Right forelimb (tissue), 1 donor: ENCODE measurements at regions not wholly inside any gene's neighbourhood (a gene's known extent, or its start where the extent isn't known, plus 50 kb on each side); places are given as distances from the start of the nearest gene placed in this dataset.

Source experiments
- DNase-seq: peaks from one replicate; pipeline ENCODE4 v3.0.0-alpha.2; 2018

DNA sequence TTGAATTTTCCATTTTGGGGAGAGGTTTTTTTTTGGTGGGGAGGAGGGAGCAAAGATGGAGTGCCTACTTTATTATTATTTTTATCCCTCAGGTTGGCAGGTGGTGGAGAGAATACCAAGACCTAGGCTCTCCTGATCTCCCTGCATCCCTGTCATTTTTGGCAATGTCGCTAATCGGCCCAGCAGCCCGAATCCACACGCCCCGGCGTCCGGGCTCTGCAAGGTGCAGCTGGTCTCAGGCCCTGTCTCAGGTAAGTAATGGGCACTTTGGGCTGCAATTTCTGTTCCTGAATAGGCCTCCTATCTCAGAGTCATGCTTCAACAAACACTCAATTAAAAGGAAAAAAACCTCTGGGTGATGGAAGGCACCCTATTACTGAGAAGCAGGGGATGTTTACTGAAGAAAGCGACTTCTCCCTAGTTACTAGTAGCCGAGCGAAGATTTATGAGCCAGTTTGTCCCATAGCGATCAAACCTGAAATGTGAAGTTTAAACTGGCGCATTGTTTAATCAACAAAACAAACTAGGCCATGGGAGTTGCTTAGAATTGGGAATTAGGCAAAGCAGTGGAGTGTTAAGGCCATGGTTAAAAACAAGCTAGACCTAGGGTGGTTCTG lies 137.8 kb downstream of the RWDD3 start:
- DNase-seq = no peak

DNA sequence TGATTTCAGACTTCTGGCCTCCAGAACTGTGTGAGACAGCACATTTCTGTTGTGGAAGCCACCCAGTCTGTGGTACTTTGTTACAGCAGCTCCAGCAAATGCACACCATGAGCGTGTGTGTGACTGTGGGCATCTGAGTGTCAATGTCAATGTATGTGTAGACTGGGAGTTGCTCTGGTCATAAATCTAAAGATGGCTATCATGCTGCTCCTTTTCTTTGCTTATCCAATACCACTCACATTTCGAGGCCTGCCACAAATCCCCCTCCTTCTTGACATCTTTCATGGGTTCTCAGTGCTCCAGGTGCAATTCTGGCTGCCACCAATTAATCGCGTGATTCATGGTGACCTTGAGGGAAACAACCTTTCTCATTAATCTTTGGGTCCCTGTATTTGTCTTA lies 141.2 kb downstream of the RWDD3 start:
- no peak for DNase-seq

DNA sequence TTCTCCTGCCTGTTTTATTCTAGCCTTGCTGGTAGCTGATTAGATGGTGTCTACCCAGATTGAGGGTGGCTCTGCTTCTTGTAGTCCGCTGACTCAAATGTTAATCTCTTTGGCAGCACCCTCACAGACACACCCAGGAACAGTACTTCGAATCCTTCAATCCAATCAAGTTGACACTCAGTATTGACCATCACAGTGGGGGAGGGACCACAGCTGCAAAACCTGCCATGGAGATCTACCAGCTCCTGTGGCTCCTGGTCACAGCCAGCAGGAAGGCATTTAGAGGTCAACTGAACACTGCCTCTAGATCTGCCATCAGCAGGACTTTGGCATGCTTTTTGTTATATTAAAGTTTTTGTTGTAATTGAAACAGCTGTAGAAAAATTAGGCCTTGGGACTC lies 146.9 kb downstream of the RWDD3 start:
- DNase-seq = no peak

DNA sequence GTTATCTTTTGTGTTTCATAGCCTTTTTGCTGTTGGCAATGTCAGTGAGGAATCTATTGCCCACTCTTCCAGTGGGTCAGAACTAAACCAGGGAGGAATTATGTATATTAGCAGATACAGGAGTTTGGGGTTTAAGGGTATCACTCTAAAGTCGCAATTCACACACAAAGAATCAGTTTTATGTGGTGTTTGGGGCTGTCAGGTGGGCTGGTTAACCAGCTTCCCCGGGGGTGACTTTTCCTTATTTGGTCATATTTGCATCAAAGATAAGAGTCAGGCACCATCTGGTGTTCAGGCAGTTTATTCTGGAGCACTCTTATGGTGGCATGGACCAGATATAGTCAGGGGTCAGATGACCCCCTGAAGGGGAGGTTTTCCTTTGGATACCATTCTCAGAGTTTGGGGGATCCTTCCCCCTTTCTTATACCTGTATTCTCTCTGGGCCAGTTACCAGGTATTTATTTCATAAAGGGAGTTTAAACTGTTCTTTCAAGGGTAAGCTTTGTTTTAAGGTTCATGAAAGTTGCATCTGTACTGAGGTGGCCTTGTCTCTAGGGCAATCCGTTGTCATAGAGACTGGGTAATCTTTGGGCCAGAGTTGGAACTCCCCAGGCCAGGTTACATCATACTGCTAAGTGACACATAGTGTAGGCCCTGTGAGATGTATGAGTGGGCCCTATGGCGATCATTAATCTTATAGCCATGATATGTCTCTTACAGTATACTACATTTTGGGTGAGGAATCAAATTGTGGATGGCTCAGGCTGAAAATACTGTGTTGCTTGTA lies 148.2 kb downstream of the RWDD3 start:
- no peak for DNase-seq

- no peak for DNase-seq
Observed at GRCh38 chr1:95383111-95383510, 149.1 kb downstream of the RWDD3 start.

DNA sequence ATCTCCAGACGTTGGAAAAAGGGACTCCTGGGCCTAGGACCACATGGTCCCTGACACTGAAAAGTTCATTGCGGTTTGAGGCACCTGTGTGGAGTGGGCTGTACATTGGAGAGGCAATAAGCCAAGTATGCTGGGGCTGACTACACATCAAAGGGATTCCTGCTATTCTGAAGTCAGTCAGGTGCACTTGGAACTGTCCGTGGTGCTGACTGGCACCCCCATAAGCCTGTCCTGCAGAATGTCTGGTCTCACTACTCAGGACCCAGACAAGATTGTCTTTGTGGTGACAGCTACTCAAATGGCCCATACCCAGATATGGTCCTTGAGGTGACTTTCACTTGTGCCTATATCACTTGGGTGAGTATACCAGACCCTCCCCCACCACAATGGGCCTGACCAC lies 150.6 kb downstream of the RWDD3 start:
- DNase-seq = peak; percentile 62

DNA sequence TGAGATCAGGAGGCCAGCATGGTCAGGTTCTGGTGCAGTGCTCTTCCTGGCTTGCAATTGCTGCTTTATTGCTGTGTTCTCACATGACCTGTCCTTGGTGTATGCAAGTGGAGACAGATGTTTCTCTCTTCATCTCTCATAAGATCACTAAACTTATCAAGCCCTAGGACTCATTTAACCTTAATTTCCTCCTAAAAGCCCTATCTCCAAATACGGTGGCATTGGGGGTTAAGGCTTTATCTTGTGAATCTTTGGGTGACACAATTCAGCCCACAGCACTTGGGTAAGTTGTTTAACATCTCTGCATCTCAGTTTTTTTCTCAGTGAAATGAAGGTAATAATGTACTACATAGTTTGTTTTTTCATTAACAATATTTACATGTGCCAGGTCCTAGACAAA lies 152.4 kb downstream of the RWDD3 start:
- DNase-seq = no peak

DNA sequence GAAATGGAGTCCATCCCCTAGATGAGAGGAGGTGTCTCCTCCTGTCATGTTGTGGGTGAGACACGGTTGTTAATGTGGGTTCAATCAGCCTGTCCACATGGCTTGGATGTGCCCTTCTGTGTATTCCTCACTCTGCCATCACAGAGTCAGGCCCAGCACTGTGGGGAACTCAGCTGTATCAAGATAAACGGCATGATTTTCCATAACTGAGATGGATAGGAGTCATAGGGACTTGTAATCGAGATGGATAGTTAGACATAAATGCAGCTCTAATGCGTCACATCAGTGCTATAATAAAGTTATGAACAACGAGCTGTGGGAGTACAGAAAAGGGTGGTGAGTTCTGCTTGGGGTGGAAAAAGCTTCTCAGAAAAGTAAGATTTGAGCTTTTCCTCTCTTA lies 152.9 kb downstream of the RWDD3 start:
- no peak for DNase-seq

DNA sequence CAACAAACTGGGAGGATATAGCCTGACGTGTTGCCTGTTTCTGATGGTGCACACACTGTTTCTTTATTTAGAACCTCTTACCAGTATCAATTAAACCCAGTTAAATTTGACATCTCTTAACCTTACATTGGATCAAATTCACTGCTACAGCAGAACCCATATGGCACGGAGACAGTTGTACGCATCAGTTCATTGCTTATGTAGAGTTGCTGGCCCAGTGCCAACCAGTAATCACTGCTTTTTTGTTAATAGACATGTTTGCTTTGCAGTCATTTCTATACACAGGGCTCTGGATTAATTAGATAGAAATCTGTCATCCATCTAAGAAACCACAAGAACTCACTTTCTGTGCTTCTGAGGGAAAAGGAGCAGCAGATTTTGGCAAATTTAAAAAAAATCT lies 154.0 kb downstream of the RWDD3 start:
- DNase-seq = no peak

DNA sequence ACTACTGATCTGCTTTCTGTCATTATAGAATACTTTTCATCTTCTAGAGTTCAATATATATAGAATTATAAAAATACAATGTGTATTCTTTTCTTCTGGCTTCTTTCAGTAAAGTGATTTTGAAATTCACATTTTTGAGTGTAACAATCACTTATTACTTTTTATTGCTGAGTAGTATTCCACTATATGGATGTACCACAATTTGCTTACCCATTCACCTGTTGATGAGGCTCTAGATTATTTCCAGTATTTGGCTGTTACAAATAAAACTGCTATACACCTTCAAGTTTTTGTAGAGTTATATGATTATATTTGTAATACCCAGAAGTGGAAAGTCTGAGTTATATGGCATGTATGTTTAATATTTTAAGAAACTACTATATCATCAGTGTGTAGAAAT lies 159.4 kb downstream of the RWDD3 start:
- DNase-seq = no peak

GRCh38 chr1:95396557-95396956 lies 162.5 kb downstream of the RWDD3 start:
- no peak for DNase-seq

DNA sequence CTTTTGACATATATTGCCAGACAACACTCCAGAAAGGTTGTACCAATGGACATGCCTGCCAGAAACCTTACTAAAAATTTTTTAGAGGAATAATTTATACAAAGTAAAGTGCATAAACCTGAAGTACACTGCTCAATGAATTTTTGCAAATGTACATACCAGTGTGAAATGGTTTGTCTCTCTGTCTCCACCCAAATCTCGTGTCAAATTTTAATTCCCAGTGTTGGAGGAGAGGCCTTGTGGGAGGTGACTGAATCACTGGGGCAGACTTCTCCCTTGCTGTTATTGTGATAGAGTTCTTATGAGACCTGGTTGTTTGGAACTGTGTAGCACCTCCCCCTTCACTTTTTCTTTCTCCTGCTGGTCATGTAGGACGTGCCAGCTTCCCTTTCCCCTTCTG lies 168.8 kb downstream of the RWDD3 start:
- DNase-seq = no peak

- no peak for DNase-seq
Observed at GRCh38 chr1:95406279-95406678, 172.3 kb downstream of the RWDD3 start.

DNA sequence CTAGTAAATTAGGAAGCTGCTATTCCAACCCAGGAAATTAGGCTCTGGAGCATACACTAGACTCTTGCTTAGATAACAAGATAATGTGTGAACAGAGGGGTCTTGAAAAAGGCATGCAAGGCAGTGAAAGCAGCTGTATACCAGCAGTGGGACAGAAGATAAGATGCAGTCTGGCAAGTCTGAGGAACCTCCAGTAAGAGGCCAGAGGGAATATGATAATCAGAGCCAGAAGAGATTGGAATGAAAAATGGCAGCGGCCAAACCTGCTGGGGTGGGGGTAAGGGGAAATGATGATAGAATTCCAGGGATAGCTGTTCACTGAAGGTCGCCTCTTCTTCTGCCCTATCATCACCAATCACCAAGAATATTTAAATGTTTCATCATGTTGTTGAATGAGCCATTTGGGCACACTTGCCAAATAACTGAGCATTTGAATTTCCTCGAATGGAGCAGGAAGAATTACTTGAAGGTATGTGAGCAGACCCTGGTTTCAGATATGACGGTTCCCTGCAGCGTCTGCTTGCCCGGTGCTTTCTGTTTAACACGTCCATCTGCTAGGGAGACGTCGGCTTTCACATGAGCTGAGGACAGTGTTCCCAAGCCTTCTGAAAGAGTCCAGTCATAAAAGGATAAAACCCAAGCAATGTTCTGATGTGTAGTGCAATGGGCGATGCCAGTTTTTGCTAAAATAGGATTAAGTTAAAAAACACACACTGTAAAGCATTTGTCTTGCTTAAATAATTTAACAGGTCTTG lies 173.3 kb downstream of the RWDD3 start:
- no peak for DNase-seq

DNA sequence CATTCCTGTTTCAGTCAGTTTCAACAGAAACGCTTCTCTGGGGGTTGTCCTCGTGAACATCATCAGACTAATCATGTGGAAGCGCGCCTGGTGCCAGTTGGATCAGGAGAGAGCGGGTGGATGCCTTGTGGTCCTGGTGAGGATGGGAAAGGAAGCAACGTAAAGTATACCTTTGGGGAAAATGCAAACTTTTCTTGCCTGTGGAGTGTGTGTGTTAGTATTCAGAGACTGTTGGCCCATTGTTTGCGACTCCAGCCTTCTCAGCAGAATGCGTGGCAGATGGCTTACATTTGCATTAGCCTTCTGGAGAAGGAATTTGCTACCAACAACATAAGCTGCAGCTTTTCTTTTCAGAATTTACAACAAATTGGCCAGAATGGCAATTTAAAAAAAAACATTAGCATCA lies 173.9 kb downstream of the RWDD3 start:
- peak; percentile 57 for DNase-seq

DNA sequence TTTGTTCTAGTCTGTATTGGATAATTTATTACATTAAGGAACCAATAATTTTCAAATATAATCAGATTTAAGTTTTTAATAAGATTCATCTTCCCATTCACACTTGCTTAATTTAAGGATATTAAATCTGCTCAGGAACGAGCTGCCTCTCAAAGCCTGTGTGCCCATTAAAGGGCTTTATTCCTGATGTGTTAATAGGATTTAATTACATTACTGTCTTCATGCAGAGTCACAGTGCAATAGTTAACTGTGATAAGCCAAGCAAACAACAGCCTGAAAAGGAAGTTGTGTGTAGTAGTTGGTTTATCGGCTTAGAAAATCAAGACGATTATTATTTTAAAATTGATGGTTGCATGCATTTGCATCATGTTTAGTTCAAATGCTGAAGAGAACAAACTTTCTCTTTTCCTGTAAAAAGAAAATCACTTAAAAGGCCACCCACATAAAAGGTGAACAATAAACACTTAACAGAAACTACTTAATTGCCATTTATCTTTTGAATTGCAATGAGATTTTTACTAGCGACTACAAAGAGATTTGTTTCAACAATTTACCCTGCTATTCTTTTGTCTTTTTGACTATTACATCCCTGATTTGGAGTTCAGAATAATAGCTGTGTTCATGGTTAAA lies 174.6 kb downstream of the RWDD3 start:
- no peak for DNase-seq

DNA sequence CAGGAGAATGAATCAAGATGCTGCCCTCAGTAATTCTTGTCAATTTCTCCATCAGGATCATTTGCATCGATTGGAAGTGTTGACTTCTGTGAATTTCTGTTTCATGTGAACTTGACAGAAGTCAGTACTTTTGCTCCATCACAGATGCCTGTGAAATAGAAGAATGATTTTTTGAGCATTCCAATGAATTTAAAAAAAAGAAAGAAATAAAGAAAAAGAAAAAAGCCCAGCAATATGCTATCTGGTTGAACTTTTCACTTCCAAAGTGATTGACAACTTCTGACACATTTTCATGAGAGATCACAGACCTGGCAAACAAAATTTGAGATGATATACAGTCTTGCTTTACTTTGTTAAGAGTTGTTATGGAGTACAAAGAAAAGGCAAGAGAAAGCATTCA lies 175.3 kb downstream of the RWDD3 start:
- DNase-seq = no peak

DNA sequence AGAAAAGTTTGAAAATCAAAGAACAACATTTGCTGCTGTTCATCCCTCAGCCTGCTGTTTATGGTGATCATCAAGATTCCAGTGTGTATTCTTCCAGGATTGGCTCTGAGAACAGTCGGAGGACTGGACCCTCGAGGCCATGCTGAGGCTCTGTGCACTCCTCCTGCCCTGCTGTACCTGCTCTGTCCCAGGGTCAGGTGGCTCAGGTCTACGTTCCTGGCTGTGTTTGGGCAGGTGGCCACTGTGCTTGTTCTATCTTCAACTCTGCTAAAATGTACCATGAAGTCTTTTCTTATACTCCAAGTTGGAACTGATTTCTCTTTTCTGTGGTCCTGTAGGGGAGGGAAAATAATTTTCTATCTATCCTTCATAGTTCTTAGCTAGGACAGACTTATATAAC lies 175.9 kb downstream of the RWDD3 start:
- DNase-seq = no peak

GRCh38 chr1:95415146-95415545 lies 181.1 kb downstream of the RWDD3 start:
- DNase-seq = no peak

GRCh38 chr1:95426772-95427171 lies 192.8 kb downstream of the RWDD3 start:
- DNase-seq = no peak

DNA sequence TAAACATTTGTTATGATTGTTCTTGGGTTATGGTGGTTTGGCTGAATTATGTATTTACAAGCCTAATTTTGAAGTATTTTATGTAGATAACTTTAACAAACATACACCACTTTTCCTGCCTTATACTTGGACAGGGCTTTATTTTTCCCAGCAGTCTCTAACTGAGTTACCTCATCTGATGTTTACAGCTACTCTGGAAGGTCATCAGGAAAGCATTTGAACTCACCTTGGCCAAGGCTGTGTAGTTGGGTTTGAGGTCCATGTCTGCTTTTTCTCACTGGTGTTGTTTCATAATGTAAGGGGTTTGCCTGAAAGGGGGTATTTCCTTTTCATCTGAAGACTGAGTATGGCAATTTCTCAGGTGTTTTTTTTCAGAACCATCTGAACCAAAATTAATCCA lies 193.5 kb downstream of the RWDD3 start:
- DNase-seq = no peak

DNA sequence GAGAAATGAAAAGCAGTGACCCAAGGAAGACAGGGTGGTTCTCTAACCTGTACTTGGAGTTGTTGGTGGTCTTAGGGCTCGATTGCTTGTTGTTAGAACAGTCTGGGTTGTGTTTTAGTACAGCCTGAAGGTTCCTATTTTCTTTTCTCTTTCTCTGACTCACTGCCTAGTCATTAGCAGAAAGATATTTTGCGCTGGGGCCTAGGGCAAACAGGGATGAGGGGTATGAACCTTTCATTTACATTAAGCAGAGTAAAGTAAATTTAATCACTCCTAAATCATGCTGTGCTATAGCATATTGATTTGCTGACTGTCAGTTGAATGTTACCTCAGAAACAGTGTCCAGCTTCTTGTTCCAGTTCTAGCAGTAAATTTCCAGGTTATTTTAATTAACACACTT lies 197.2 kb downstream of the RWDD3 start:
- no peak for DNase-seq

GRCh38 chr1:95435611-95436010 lies 201.6 kb downstream of the RWDD3 start:
- DNase-seq = no peak

GRCh38 chr1:95437011-95437410 lies 203.0 kb downstream of the RWDD3 start:
- DNase-seq = no peak
